ENCODE measurements at regions not wholly inside any gene's neighbourhood (a gene's known extent, or its start where the extent isn't known, plus 50 kb on each side); places are given as distances from the start of the nearest gene placed in this dataset.

GRCh38 chr10:28969413-28969812 lies 292.1 kb downstream of the BAMBI start:
- no peaks in the 10 kb centered on the region for H3K79me2 ChIP-seq (ENCODE audit: low read length)
- no peaks in the 10 kb centered on the region for H3K9me3 ChIP-seq (replicated peaks; ENCODE audit: insufficient read depth, low read length)
- no peak overlapping the region for H3K4me3 ChIP-seq (ENCODE audit: low read length)
- no peaks in the 10 kb centered on the region for H3K9me2 ChIP-seq (replicated peaks; ENCODE audit: insufficient read depth, low read length)
- no peak for DNase-seq
- no peak overlapping the region for H3K4me2 ChIP-seq (ENCODE audit: low read depth, low read length)
- no peak overlapping the region for H3K27ac ChIP-seq (ENCODE audit: low read length)
- TF ChIP-seq EZH2 (optimal IDR thresholded peaks at IDR 0.05; ENCODE audit: low read depth, low read length), result no peak
- TF ChIP-seq EZH2phosphoT487 (IDR thresholded peaks at IDR 0.05; ENCODE audit: low read length), result no peak
- no peak for TF ChIP-seq CTCF (IDR thresholded peaks at IDR 0.05; ENCODE audit: low read length)
- no peaks in the 10 kb centered on the region for H4K20me1 ChIP-seq (ENCODE audit: insufficient read depth, low read length)
- no peaks in the 10 kb centered on the region for H3K27me3 ChIP-seq (replicated peaks; ENCODE audit: insufficient read depth, low read length)
- no peaks in the 10 kb centered on the region for H3F3A ChIP-seq (ENCODE audit: insufficient read depth, low read length)
- H3K9ac ChIP-seq (ENCODE audit: low read length), result no peak overlapping the region
- no peaks in the 10 kb centered on the region for H3K4me1 ChIP-seq (ENCODE audit: low read length)
- H2AFZ ChIP-seq (ENCODE audit: low read length), result no peak overlapping the region
- H3K36me3 ChIP-seq (replicated peaks; ENCODE audit: insufficient read depth, low read length), result no peaks in the 10 kb centered on the region

- Histone ChIP-seq H2AFZ (ENCODE audit: low read length) (no peak overlapping the region), H3K27me3 (replicated peaks; ENCODE audit: insufficient read depth, low read length) (no peaks in the 10 kb centered on the region), H3K9ac (ENCODE audit: low read length) (no peak overlapping the region), H3K4me3 (ENCODE audit: low read length) (no peak overlapping the region), H3K4me2 (ENCODE audit: low read depth, low read length) (no peak overlapping the region), H3K27ac (ENCODE audit: low read length) (no peak overlapping the region), H3F3A (ENCODE audit: insufficient read depth, low read length) (no peaks in the 10 kb centered on the region), H3K4me1 (ENCODE audit: low read length) (no peaks in the 10 kb centered on the region), H4K20me1 (ENCODE audit: insufficient read depth, low read length) (no peaks in the 10 kb centered on the region), H3K79me2 (ENCODE audit: low read length) (no peaks in the 10 kb centered on the region), H3K9me2 (replicated peaks; ENCODE audit: insufficient read depth, low read length) (no peaks in the 10 kb centered on the region), H3K9me3 (replicated peaks; ENCODE audit: insufficient read depth, low read length) (no peaks in the 10 kb centered on the region), H3K36me3 (replicated peaks; ENCODE audit: insufficient read depth, low read length) (no peaks in the 10 kb centered on the region)
- TF ChIP-seq EZH2 (optimal IDR thresholded peaks at IDR 0.05; ENCODE audit: low read depth, low read length) (no peak), CTCF (IDR thresholded peaks at IDR 0.05; ENCODE audit: low read length) (no peak), EZH2phosphoT487 (IDR thresholded peaks at IDR 0.05; ENCODE audit: low read length) (no peak)
- DNase-seq, result no peak
Observed at GRCh38 chr10:28970231-28970630, 292.9 kb downstream of the BAMBI start.

GRCh38 chr10:28971255-28971654 lies 293.9 kb downstream of the BAMBI start:
- H3K4me3 ChIP-seq (ENCODE audit: low read length), result no peak overlapping the region
- no peaks in the 10 kb centered on the region for H3K36me3 ChIP-seq (replicated peaks; ENCODE audit: insufficient read depth, low read length)
- H3K9ac ChIP-seq (ENCODE audit: low read length), result no peak overlapping the region
- TF ChIP-seq EZH2phosphoT487 (IDR thresholded peaks at IDR 0.05; ENCODE audit: low read length), result no peak
- no peak for TF ChIP-seq CTCF (IDR thresholded peaks at IDR 0.05; ENCODE audit: low read length)
- no peak for TF ChIP-seq EZH2 (optimal IDR thresholded peaks at IDR 0.05; ENCODE audit: low read depth, low read length)
- no peaks in the 10 kb centered on the region for H3K79me2 ChIP-seq (ENCODE audit: low read length)
- no peaks in the 10 kb centered on the region for H3K9me3 ChIP-seq (replicated peaks; ENCODE audit: insufficient read depth, low read length)
- H3K9me2 ChIP-seq (replicated peaks; ENCODE audit: insufficient read depth, low read length), result no peaks in the 10 kb centered on the region
- no peaks in the 10 kb centered on the region for H3K27me3 ChIP-seq (replicated peaks; ENCODE audit: insufficient read depth, low read length)
- no peaks in the 10 kb centered on the region for H3K4me1 ChIP-seq (ENCODE audit: low read length)
- no peaks in the 10 kb centered on the region for H3F3A ChIP-seq (ENCODE audit: insufficient read depth, low read length)
- DNase-seq, result no peak
- H2AFZ ChIP-seq (ENCODE audit: low read length), result no peak overlapping the region
- H3K27ac ChIP-seq (ENCODE audit: low read length), result no peak overlapping the region
- no peak overlapping the region for H3K4me2 ChIP-seq (ENCODE audit: low read depth, low read length)
- H4K20me1 ChIP-seq (ENCODE audit: insufficient read depth, low read length), result no peaks in the 10 kb centered on the region
